ENCODE measurements at regions not wholly inside any gene's neighbourhood (a gene's known extent, or its start where the extent isn't known, plus 50 kb on each side); places are given as distances from the start of the nearest gene placed in this dataset.

- DNase-seq (ENCODE audit: low spot score) (no peak), ATAC-seq (no peak), FAIRE-seq (no peak)
- no peaks in the 10 kb centered on the region for H4K20me1 ChIP-seq (ENCODE audit: insufficient read depth, low read length)
- BruUV-seq (replicated peaks), result no TSS peak
- in situ Hi-C loops (cut with HindIII; ENCODE audit: extremely low pct_ligation_motif_present, low pct_unique_long_range_greater_than_20kb), result no loop called here
- H3K27me3 ChIP-seq (ENCODE audit: control insufficient read depth in 1 of 2, insufficient read depth in 2 of 2, low read length in 2 of 2), result no peaks in the 10 kb centered on the region
- no peaks in the 10 kb centered on the region for H3K9me3 ChIP-seq (ENCODE audit: low read length)
- no peak overlapping the region for H3K27ac ChIP-seq (ENCODE audit: extremely low read length, insufficient read depth, low read length)
- H3K4me2 ChIP-seq (ENCODE audit: low read depth, low read length), result no peak overlapping the region
- TF ChIP-seq ZNF710 (CRISPR knock-in tag; IDR thresholded peaks at IDR 0.05; ENCODE audit: borderline replicate concordance), result no peak
- no peak for TF ChIP-seq ZNF770 (CRISPR knock-in tag; IDR thresholded peaks at IDR 0.05)
- TF ChIP-seq HOXA5 (CRISPR knock-in tag; IDR thresholded peaks at IDR 0.05), result no peak
- no peak for TF ChIP-seq ZKSCAN8 (CRISPR knock-in tag; IDR thresholded peaks at IDR 0.05; ENCODE audit: borderline replicate concordance)
- TF ChIP-seq FLYWCH1 (CRISPR knock-in tag; IDR thresholded peaks at IDR 0.05), result no peak
- TF ChIP-seq BCLAF1 (IDR thresholded peaks at IDR 0.05), result no peak
- TF ChIP-seq AKAP8 (CRISPR knock-in tag; IDR thresholded peaks at IDR 0.05), result no peak
- TF ChIP-seq ZBTB1 (CRISPR knock-in tag; IDR thresholded peaks at IDR 0.05; ENCODE audit: borderline replicate concordance), result no peak
- TF ChIP-seq ATF1 (CRISPR knock-in tag; IDR thresholded peaks at IDR 0.05), result no peak
- no peak for TF ChIP-seq SRY (CRISPR knock-in tag; IDR thresholded peaks at IDR 0.05)
- no peak for TF ChIP-seq ZBTB7A (CRISPR knock-in tag; IDR thresholded peaks at IDR 0.05)
- TF ChIP-seq ZNF251 (CRISPR knock-in tag; IDR thresholded peaks at IDR 0.05), result no peak
- TF ChIP-seq GTF3A (CRISPR knock-in tag; conservative IDR thresholded peaks at IDR 0.05), result no peak
- no peak for TF ChIP-seq ZNF468 (CRISPR knock-in tag; IDR thresholded peaks at IDR 0.05)
- no peak for TF ChIP-seq ESRRA (CRISPR knock-in tag; IDR thresholded peaks at IDR 0.05; ENCODE audit: low read depth)
- TF ChIP-seq DR1 (CRISPR knock-in tag; IDR thresholded peaks at IDR 0.05), result no peak
- WGBS (ENCODE audit: low lambda C conversion rate), result 31% methylated on average over 2 of the region's 2 CpGs
- H3K79me2 ChIP-seq (ENCODE audit: insufficient read depth, low read length), result no peaks in the 10 kb centered on the region
- intact Hi-C loops (cut with micrococcal nuclease; ENCODE audit: unreplicated experiment), result no loop called here
- no peak overlapping the region for H3K9ac ChIP-seq (ENCODE audit: insufficient read depth, low read depth, low read length)
- H3K4me3 ChIP-seq (replicated peaks in 1 of 3; ENCODE audit: insufficient read depth in 1 of 3, low read depth in 2 of 3, low read length in 3 of 3), result no peak overlapping the region
- H3K4me1 ChIP-seq (ENCODE audit: insufficient read depth, low read length), result no peaks in the 10 kb centered on the region
- H2AFZ ChIP-seq (ENCODE audit: low read length), result no peak overlapping the region
- ChIA-PET CTCF (ENCODE audit: low intra/inter-chr PET ratio, low total read pairs) (no interaction called here), POLR2A (no interaction called here)
- no peaks in the 10 kb centered on the region for H3K36me3 ChIP-seq (replicated peaks in 1 of 2; ENCODE audit: control insufficient read depth in 1 of 2, insufficient read depth in 2 of 2, low read length in 2 of 2)
These were observed 851.5 kb downstream of the DACH1 start for GRCh38 chr13:71015516-71015915.
